Lung (tissue), 11 donors: ENCODE measurements at regions not wholly inside any gene's neighbourhood (a gene's known extent, or its start where the extent isn't known, plus 50 kb on each side); places are given as distances from the start of the nearest gene placed in this dataset.

Experiments
- ATAC-seq: fragments of 200-7000 bp; cut with Tn5 transposase; one replicate; pipeline ENCODE4 v1.9.1; 2020; ENCODE audit warnings: moderate number of reproducible peaks; ENCODE audit not compliant: insufficient read depth, low FRiP score
- DNase-seq, 3 donors: peaks; one replicate each; pipeline ENCODE4 v3.0.0-alpha.2; 2013 to 2017
- H3K27ac ChIP-seq, 2 donors: one replicate each; pipeline ENCODE4 v1.5.1; 2013; ENCODE audit warnings: mild to moderate bottlenecking in 2 of 2, moderate library complexity in 2 of 2, control low read depth in 1 of 2, inconsistent platforms in 1 of 2, low read depth in 1 of 2, low read length in 1 of 2
- H3K27me3 ChIP-seq, 3 donors: one replicate each; pipeline ENCODE4 v1.5.1; 2013; ENCODE audit warnings: low read length in 2 of 3; ENCODE audit not compliant: control insufficient read depth in 3 of 3, insufficient read depth in 3 of 3
- H3K36me3 ChIP-seq, 4 donors: one replicate each; pipeline ENCODE4 v1.5.1; 2013; ENCODE audit warnings: low read length in 4 of 4, mild to moderate bottlenecking in 1 of 4, moderate library complexity in 1 of 4; ENCODE audit not compliant: control insufficient read depth in 4 of 4, insufficient read depth in 4 of 4
- H3K4me1 ChIP-seq, 5 donors: one replicate each; pipeline ENCODE4 v1.5.1; 2013; ENCODE audit warnings: low read length in 5 of 5, mild to moderate bottlenecking in 2 of 5, moderate library complexity in 1 of 5; ENCODE audit not compliant: control insufficient read depth in 5 of 5, insufficient read depth in 5 of 5
- H3K4me3 ChIP-seq: one replicate; pipeline ENCODE4 v1.5.1; 2013; ENCODE audit warnings: mild to moderate bottlenecking, control low read depth, moderate library complexity
- H3K9ac ChIP-seq, 2 donors: one replicate each; pipeline ENCODE4 v1.5.1; 2013; ENCODE audit warnings: low read length in 2 of 2, control low read depth in 1 of 2; ENCODE audit not compliant: insufficient read depth in 1 of 2
- H3K9me3 ChIP-seq, 4 donors: one replicate each; pipeline ENCODE4 v1.5.1; 2013; ENCODE audit warnings: low read length in 3 of 4, mild to moderate bottlenecking in 1 of 4, moderate library complexity in 1 of 4; ENCODE audit not compliant: control insufficient read depth in 4 of 4, insufficient read depth in 3 of 4
- WGBS, 2 donors: extraction: QIAGEN DNeasy Blood & Tissue Kit; methylation state at CpG; one replicate each; pipeline ENCODE4 v1.1.7; 2013; 5-methylcytosine and 5-hydroxymethylcytosine counted together
- TF ChIP-seq, protein P1 (sequence below): IDR thresholded peaks from 2 replicates; pipeline ENCODE4 v1.5.1; 2012; ENCODE audit warnings: mild to moderate bottlenecking; ENCODE audit errors: control extremely low read depth, extremely low read depth
- donor health status: control.
- donor health status: control.
- donor health status: Bipolar disorder and iron deficiency.
- donor health status: healthy.
- donor health status: DM: yes; HTN: yes; CAD: no.

DNA sequence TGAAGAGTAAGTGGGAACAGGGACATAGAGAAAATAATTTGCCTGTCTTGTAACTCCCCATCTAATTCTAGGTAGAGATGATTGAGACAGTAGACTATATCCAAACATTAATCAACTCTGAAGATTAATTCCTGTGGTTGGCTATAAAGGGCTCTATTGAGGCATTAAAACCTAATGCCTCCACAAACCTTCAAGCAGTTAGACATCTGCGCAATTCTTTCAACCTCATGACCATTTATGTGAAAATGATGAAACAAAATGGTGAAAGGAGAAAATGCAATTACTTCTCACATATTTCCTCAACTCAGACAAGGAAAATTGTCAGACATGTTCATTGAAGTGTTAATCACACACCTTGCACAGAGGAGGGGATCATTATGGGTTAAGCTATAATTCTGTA is 164.5 kb upstream of the MYT1L start:
- TF ChIP-seq, protein P1, sequence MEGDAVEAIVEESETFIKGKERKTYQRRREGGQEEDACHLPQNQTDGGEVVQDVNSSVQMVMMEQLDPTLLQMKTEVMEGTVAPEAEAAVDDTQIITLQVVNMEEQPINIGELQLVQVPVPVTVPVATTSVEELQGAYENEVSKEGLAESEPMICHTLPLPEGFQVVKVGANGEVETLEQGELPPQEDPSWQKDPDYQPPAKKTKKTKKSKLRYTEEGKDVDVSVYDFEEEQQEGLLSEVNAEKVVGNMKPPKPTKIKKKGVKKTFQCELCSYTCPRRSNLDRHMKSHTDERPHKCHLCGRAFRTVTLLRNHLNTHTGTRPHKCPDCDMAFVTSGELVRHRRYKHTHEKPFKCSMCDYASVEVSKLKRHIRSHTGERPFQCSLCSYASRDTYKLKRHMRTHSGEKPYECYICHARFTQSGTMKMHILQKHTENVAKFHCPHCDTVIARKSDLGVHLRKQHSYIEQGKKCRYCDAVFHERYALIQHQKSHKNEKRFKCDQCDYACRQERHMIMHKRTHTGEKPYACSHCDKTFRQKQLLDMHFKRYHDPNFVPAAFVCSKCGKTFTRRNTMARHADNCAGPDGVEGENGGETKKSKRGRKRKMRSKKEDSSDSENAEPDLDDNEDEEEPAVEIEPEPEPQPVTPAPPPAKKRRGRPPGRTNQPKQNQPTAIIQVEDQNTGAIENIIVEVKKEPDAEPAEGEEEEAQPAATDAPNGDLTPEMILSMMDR: no peak
- 91 to 95% methylated on average over 1 of the region's 1 CpG for WGBS, 2 donors
- no peak overlapping the region for H3K4me3 ChIP-seq
- no peak overlapping the region for H3K27ac ChIP-seq
- no peak overlapping the region for H3K9ac ChIP-seq
- ATAC-seq: no peak
- H3K36me3 ChIP-seq: no peaks in the 10 kb centered on the region
- H3K4me1 ChIP-seq: no peaks in the 10 kb centered on the region
- H3K9me3 ChIP-seq: peaks cover 0 to 2% (median 0%) of the 10 kb centered on the region in 4 donors
- H3K27me3 ChIP-seq: no peaks in the 10 kb centered on the region
- DNase-seq: no peak

DNA sequence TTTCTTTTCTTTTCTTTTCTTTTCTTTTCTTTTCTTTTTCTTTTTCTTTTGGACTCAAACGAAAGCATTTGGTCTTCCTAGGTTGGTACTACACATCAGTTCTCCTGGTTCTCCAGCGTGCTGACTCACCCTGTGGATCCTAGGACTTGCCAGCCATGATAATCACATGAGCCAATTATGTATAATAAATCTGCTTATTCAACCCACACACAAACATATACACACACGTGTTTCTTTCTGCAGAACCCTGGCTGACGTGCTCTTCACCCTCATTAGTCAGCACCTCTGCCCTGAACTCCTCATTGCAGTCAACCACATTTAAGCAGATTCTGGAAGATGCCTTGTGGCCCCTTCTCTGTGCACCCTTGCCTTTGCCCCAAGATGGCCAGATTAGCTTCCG is 162.4 kb upstream of the MYT1L start:
- Histone ChIP-seq H3K27ac (no peak overlapping the region), H3K36me3 (no peaks in the 10 kb centered on the region), H3K4me1 (no peaks in the 10 kb centered on the region), H3K9me3 (peaks cover 0 to 2% (median 0%) of the 10 kb centered on the region in 4 donors), H3K9ac (no peak overlapping the region), H3K4me3 (no peak overlapping the region), H3K27me3 (no peaks in the 10 kb centered on the region)
- TF ChIP-seq, protein P1: no peak
- DNase-seq: no peak
- ATAC-seq: no peak
- WGBS, 2 donors: 77 to 82% methylated on average over 5 of the region's 5 CpGs

DNA sequence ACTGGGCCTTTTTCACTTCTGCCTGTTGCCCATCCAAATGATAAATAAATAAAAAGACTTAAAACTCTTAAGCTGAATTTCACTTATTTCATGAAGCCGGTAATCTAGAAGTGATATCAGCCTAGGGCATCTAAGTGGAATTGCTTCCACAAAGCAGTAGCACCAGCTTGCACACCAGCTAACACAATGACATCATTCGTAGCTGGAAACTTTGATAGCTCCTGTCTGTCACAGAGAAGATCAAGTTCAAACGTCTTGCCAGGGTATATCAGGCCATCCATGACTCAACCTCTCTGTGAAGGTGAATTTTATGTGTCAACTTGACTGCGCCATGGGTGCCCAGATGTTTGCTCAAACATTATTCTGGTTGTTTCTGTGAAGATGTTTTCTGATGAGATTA is 161.7 kb upstream of the MYT1L start:
- 77 to 84% methylated on average over 4 of the region's 4 CpGs for WGBS, 2 donors
- TF ChIP-seq, protein P1: no peak
- no peaks in the 10 kb centered on the region for H3K4me1 ChIP-seq
- H3K4me3 ChIP-seq: no peak overlapping the region
- no peak for ATAC-seq
- H3K36me3 ChIP-seq: no peaks in the 10 kb centered on the region
- no peak overlapping the region for H3K9ac ChIP-seq
- peaks cover 0 to 2% (median 0%) of the 10 kb centered on the region in 4 donors for H3K9me3 ChIP-seq
- H3K27ac ChIP-seq: no peak overlapping the region
- no peak for DNase-seq
- no peaks in the 10 kb centered on the region for H3K27me3 ChIP-seq

DNA sequence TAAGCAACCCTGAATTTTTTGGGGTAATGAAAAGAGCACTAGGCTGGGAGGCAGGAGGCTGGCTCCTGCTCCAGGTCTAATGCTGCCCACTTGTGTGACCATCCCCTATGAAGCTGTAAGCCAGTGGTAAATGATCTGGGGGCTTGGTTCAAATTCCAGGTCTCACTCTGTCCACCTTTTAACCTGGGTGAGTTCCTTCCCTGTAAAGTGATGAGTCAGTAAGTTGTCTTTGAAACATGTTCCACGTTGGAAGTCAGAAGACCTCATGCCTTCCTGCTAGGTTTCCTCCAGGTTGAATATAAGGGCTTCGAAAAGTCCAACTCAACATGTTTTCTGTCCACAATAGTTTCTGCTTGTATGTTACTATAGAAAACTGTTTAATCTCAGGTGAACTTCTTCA is 160.9 kb upstream of the MYT1L start:
- no peak for DNase-seq
- no peak overlapping the region for H3K9ac ChIP-seq
- peaks cover 0 to 2% (median 0%) of the 10 kb centered on the region in 4 donors for H3K9me3 ChIP-seq
- no peak for ATAC-seq
- H3K27ac ChIP-seq: no peak overlapping the region
- WGBS, 2 donors: 78 to 83% methylated on average over 2 of the region's 2 CpGs
- no peaks in the 10 kb centered on the region for H3K36me3 ChIP-seq
- no peaks in the 10 kb centered on the region for H3K27me3 ChIP-seq
- no peak overlapping the region for H3K4me3 ChIP-seq
- TF ChIP-seq, protein P1: no peak
- no peaks in the 10 kb centered on the region for H3K4me1 ChIP-seq
